ENCODE measurements at regions not wholly inside any gene's neighbourhood (a gene's known extent, or its start where the extent isn't known, plus 50 kb on each side); places are given as distances from the start of the nearest gene placed in this dataset.

DNA sequence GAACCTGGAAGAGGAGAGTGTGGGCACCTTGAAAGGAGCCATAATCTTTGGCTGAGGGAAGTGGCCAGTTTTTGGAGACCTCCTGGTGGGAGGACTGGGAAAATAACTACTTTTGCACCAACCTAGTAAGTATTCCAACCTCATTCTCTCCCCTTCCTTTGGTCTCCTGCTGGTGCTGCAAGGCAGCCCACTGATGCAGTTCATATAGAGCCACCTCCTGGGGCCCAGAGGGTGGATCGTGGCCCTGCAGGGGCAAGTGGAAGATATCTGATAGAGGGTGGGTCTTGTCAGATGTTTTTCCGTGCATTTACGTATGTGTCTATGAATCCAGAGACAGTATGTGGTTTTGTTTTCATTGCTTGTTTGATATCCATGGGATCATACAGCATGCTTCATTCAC, 172.8 kb upstream of the PITX1 start:
- Histone ChIP-seq H3K4me1 (no peaks in the 10 kb centered on the region), H3K9me3 (no peaks in the 10 kb centered on the region), H3K36me3 (ENCODE audit: low read depth, missing control alignments) (no peaks in the 10 kb centered on the region), H3K4me3 (no peak overlapping the region), H3K27me3 (no peaks in the 10 kb centered on the region), H3K27ac (no peak overlapping the region)
- WGBS, 2 donors = 93% methylated on average over 3 of the region's 3 CpGs
- TF ChIP-seq CTCF (IDR thresholded peaks at IDR 0.05) (no peak), POLR2A (IDR thresholded peaks at IDR 0.05) (no peak)
- DNase-seq = no peak
- intact Hi-C loops (cut with DNase I; ENCODE audit: low total_unique reads) = no loop called here

- no peaks in the 10 kb centered on the region for H3K27me3 ChIP-seq
Observed at GRCh38 chr5:135205632-135206349, 171.8 kb upstream of the PITX1 start.

GRCh38 chr5:135204151-135204600, 170.1 kb upstream of the PITX1 start:
- H3K9me3 ChIP-seq = no peaks in the 10 kb centered on the region
- WGBS, 2 donors = 75 to 81% methylated on average over 1 of the region's 1 CpG
- no peaks in the 10 kb centered on the region for H3K36me3 ChIP-seq (ENCODE audit: low read depth, missing control alignments)
- no peak overlapping the region for H3K27ac ChIP-seq
- no peaks in the 10 kb centered on the region for H3K4me1 ChIP-seq
- no peaks in the 10 kb centered on the region for H3K27me3 ChIP-seq
- TF ChIP-seq POLR2A (IDR thresholded peaks at IDR 0.05) (no peak), CTCF (IDR thresholded peaks at IDR 0.05) (peak in 1 of 3 experiments; percentile 37)
- intact Hi-C loops (cut with DNase I; ENCODE audit: low total_unique reads) = no loop called here
- no peak overlapping the region for H3K4me3 ChIP-seq
- DNase-seq = no peak

More at GRCh38 chr5:135205632-135206349, 171.8 kb upstream of the PITX1 start:
- Histone ChIP-seq H3K4me3 (no peak overlapping the region), H3K4me1 (no peaks in the 10 kb centered on the region), H3K9me3 (no peaks in the 10 kb centered on the region), H3K27ac (no peak overlapping the region), H3K36me3 (ENCODE audit: low read depth, missing control alignments) (no peaks in the 10 kb centered on the region)
- 80 to 83% methylated on average over 3 of the region's 3 CpGs for WGBS, 2 donors
- TF ChIP-seq POLR2A (IDR thresholded peaks at IDR 0.05) = no peak
- no peak for TF ChIP-seq CTCF (IDR thresholded peaks at IDR 0.05)
- DNase-seq = no peak
- intact Hi-C loops (cut with DNase I; ENCODE audit: low total_unique reads) = no loop called here

GRCh38 chr5:135203593-135204036, 169.6 kb upstream of the PITX1 start:
- Histone ChIP-seq H3K27me3 (no peaks in the 10 kb centered on the region), H3K4me1 (no peaks in the 10 kb centered on the region), H3K36me3 (ENCODE audit: low read depth, missing control alignments) (no peaks in the 10 kb centered on the region), H3K4me3 (no peak overlapping the region), H3K27ac (no peak overlapping the region), H3K9me3 (no peaks in the 10 kb centered on the region)
- TF ChIP-seq CTCF (IDR thresholded peaks at IDR 0.05) = peak in 1 of 3 experiments; percentile 23
- no peak for TF ChIP-seq POLR2A (IDR thresholded peaks at IDR 0.05)
- intact Hi-C loops (cut with DNase I; ENCODE audit: low total_unique reads) = no loop called here
- 65 to 75% methylated on average over 4 of the region's 4 CpGs for WGBS, 2 donors
- no peak for DNase-seq

DNA sequence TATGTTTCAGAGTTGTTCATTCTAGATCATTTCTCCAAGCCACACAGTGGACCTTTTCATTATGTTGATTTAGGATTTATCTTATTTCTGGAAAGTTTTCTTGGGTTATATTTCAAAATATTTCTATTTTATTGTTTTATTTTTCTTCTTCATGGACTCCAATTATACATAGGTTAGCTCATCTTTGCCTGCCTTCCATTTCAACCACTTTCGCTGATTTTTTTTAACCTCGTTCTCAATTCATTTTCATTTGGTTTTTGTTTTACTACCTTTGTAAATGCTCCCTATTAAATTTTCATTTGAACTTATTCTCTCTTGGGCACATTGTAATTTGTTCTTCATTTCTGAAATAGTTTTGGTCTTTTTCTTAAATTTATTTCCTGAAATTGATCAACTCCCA, 169.0 kb upstream of the PITX1 start:
- intact Hi-C loops (cut with DNase I; ENCODE audit: low total_unique reads) = no loop called here
- no peaks in the 10 kb centered on the region for H3K36me3 ChIP-seq (ENCODE audit: low read depth, missing control alignments)
- 96 to 98% methylated on average over 2 of the region's 2 CpGs for WGBS, 2 donors
- H3K27me3 ChIP-seq = no peaks in the 10 kb centered on the region
- DNase-seq = no peak
- no peaks in the 10 kb centered on the region for H3K9me3 ChIP-seq
- no peaks in the 10 kb centered on the region for H3K4me1 ChIP-seq
- no peak overlapping the region for H3K4me3 ChIP-seq
- no peak overlapping the region for H3K27ac ChIP-seq
- no peak for TF ChIP-seq CTCF (IDR thresholded peaks at IDR 0.05)

Data from testis (tissue), 2 donors.